ENCODE measurements at regions not wholly inside any gene's neighbourhood (a gene's known extent, or its start where the extent isn't known, plus 50 kb on each side); places are given as distances from the start of the nearest gene placed in this dataset.

GRCh38 chr13:73580513-73581267 is 521.9 kb downstream of the KLF5 start:
- peaks cover 10% of the 10 kb centered on the region for H3K4me1 Mint-ChIP-seq
- no peak for TF ChIP-seq HMGA2 (CRISPR knock-in tag; IDR thresholded peaks at IDR 0.05)
- TF ChIP-seq, protein P1, sequence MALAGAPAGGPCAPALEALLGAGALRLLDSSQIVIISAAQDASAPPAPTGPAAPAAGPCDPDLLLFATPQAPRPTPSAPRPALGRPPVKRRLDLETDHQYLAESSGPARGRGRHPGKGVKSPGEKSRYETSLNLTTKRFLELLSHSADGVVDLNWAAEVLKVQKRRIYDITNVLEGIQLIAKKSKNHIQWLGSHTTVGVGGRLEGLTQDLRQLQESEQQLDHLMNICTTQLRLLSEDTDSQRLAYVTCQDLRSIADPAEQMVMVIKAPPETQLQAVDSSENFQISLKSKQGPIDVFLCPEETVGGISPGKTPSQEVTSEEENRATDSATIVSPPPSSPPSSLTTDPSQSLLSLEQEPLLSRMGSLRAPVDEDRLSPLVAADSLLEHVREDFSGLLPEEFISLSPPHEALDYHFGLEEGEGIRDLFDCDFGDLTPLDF (CRISPR knock-in tag; IDR thresholded peaks at IDR 0.05): no peak
- TF ChIP-seq, protein P2, sequence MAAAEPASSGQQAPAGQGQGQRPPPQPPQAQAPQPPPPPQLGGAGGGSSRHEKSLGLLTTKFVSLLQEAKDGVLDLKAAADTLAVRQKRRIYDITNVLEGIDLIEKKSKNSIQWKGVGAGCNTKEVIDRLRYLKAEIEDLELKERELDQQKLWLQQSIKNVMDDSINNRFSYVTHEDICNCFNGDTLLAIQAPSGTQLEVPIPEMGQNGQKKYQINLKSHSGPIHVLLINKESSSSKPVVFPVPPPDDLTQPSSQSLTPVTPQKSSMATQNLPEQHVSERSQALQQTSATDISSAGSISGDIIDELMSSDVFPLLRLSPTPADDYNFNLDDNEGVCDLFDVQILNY (CRISPR knock-in tag; IDR thresholded peaks at IDR 0.05): no peak
- TF ChIP-seq MYBL2 (CRISPR knock-in tag; IDR thresholded peaks at IDR 0.05): no peak
- TF ChIP-seq FOXP1 (CRISPR knock-in tag; IDR thresholded peaks at IDR 0.05; ENCODE audit: borderline replicate concordance): no peak
- no peak for TF ChIP-seq TEAD4 (CRISPR knock-in tag; IDR thresholded peaks at IDR 0.05)
- TF ChIP-seq, protein P3, sequence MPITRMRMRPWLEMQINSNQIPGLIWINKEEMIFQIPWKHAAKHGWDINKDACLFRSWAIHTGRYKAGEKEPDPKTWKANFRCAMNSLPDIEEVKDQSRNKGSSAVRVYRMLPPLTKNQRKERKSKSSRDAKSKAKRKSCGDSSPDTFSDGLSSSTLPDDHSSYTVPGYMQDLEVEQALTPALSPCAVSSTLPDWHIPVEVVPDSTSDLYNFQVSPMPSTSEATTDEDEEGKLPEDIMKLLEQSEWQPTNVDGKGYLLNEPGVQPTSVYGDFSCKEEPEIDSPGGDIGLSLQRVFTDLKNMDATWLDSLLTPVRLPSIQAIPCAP (CRISPR knock-in tag; IDR thresholded peaks at IDR 0.05): no peak
- no peak for TF ChIP-seq TP53 (CRISPR knock-in tag; IDR thresholded peaks at IDR 0.05)
- TF ChIP-seq, protein P4, sequence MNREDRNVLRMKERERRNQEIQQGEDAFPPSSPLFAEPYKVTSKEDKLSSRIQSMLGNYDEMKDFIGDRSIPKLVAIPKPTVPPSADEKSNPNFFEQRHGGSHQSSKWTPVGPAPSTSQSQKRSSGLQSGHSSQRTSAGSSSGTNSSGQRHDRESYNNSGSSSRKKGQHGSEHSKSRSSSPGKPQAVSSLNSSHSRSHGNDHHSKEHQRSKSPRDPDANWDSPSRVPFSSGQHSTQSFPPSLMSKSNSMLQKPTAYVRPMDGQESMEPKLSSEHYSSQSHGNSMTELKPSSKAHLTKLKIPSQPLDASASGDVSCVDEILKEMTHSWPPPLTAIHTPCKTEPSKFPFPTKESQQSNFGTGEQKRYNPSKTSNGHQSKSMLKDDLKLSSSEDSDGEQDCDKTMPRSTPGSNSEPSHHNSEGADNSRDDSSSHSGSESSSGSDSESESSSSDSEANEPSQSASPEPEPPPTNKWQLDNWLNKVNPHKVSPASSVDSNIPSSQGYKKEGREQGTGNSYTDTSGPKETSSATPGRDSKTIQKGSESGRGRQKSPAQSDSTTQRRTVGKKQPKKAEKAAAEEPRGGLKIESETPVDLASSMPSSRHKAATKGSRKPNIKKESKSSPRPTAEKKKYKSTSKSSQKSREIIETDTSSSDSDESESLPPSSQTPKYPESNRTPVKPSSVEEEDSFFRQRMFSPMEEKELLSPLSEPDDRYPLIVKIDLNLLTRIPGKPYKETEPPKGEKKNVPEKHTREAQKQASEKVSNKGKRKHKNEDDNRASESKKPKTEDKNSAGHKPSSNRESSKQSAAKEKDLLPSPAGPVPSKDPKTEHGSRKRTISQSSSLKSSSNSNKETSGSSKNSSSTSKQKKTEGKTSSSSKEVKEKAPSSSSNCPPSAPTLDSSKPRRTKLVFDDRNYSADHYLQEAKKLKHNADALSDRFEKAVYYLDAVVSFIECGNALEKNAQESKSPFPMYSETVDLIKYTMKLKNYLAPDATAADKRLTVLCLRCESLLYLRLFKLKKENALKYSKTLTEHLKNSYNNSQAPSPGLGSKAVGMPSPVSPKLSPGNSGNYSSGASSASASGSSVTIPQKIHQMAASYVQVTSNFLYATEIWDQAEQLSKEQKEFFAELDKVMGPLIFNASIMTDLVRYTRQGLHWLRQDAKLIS (CRISPR knock-in tag; IDR thresholded peaks at IDR 0.05; ENCODE audit: borderline replicate concordance): no peak
- TF ChIP-seq ZNF423 (CRISPR knock-in tag; IDR thresholded peaks at IDR 0.05): no peak
- TF ChIP-seq, protein P5, sequence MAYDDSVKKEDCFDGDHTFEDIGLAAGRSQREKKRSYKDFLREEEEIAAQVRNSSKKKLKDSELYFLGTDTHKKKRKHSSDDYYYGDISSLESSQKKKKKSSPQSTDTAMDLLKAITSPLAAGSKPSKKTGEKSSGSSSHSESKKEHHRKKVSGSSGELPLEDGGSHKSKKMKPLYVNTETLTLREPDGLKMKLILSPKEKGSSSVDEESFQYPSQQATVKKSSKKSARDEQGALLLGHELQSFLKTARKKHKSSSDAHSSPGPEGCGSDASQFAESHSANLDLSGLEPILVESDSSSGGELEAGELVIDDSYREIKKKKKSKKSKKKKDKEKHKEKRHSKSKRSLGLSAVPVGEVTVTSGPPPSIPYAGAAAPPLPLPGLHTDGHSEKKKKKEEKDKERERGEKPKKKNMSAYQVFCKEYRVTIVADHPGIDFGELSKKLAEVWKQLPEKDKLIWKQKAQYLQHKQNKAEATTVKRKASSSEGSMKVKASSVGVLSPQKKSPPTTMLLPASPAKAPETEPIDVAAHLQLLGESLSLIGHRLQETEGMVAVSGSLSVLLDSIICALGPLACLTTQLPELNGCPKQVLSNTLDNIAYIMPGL (CRISPR knock-in tag; IDR thresholded peaks at IDR 0.05): no peak
- TF ChIP-seq, protein P6, sequence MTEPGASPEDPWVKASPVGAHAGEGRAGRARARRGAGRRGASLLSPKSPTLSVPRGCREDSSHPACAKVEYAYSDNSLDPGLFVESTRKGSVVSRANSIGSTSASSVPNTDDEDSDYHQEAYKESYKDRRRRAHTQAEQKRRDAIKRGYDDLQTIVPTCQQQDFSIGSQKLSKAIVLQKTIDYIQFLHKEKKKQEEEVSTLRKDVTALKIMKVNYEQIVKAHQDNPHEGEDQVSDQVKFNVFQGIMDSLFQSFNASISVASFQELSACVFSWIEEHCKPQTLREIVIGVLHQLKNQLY (CRISPR knock-in tag; IDR thresholded peaks at IDR 0.05): no peak
- TF ChIP-seq, protein P7, sequence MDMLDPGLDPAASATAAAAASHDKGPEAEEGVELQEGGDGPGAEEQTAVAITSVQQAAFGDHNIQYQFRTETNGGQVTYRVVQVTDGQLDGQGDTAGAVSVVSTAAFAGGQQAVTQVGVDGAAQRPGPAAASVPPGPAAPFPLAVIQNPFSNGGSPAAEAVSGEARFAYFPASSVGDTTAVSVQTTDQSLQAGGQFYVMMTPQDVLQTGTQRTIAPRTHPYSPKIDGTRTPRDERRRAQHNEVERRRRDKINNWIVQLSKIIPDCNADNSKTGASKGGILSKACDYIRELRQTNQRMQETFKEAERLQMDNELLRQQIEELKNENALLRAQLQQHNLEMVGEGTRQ (CRISPR knock-in tag; IDR thresholded peaks at IDR 0.05): no peak
- TF ChIP-seq MXD4 (CRISPR knock-in tag; IDR thresholded peaks at IDR 0.05; ENCODE audit: borderline replicate concordance): no peak
- H3K4me3 Mint-ChIP-seq: no peak overlapping the region
- no peak overlapping the region for H3K27ac Mint-ChIP-seq
- ChIA-PET CTCF (no interaction called here), POLR2A (no interaction called here)
- no peaks in the 10 kb centered on the region for H3K27me3 Mint-ChIP-seq (ENCODE audit: low read depth)
- H3K36me3 Mint-ChIP-seq: peaks cover 4% of the 10 kb centered on the region; the same call in 1 of the 2 replicates
- no peak for ATAC-seq
- no peak for DNase-seq (ENCODE audit: low spot score)
- H3K9me3 Mint-ChIP-seq: peaks cover 11% of the 10 kb centered on the region; the same call in 1 of the 2 replicates

Measured in WTC11 (cell line).